ENCODE measurements at regions not wholly inside any gene's neighbourhood (a gene's known extent, or its start where the extent isn't known, plus 50 kb on each side); places are given as distances from the start of the nearest gene placed in this dataset.
"Not testable (repeated sequence)": the region's sequence is repeated elsewhere in the genome, so short reads cannot be mapped to it uniquely, and the experiment has no call there.

- no peak for DNase-seq (ENCODE audit: low read depth in 2 of 2)
Measured at GRCh38 chr2:123606631-123607030, 418.5 kb upstream of the CNTNAP5 start.

GRCh38 chr2:123609077-123609476 lies 416.0 kb upstream of the CNTNAP5 start:
- DNase-seq (ENCODE audit: low read depth in 2 of 2): no peak

GRCh38 chr2:123614596-123614995 lies 410.5 kb upstream of the CNTNAP5 start:
- DNase-seq (ENCODE audit: low read depth in 2 of 2): no peak

GRCh38 chr2:123618642-123619041 lies 406.4 kb upstream of the CNTNAP5 start:
- not testable (repeated sequence) for DNase-seq (ENCODE audit: low read depth in 2 of 2)

- no peak for DNase-seq (ENCODE audit: low read depth in 2 of 2)
Measured at GRCh38 chr2:123624816-123625215, 400.3 kb upstream of the CNTNAP5 start.

GRCh38 chr2:123636232-123636631 lies 388.9 kb upstream of the CNTNAP5 start:
- no peak for DNase-seq (ENCODE audit: low read depth in 2 of 2)

- DNase-seq (ENCODE audit: low read depth in 2 of 2): no peak
Measured at GRCh38 chr2:123640685-123641335, 384.3 kb upstream of the CNTNAP5 start.

- no peak for DNase-seq (ENCODE audit: low read depth in 2 of 2)
Measured at GRCh38 chr2:123644053-123644452, 381.0 kb upstream of the CNTNAP5 start.

- DNase-seq (ENCODE audit: low read depth in 2 of 2): no peak
Measured at GRCh38 chr2:123648016-123648415, 377.1 kb upstream of the CNTNAP5 start.

GRCh38 chr2:123648956-123649355 lies 376.1 kb upstream of the CNTNAP5 start:
- DNase-seq (ENCODE audit: low read depth in 2 of 2): no peak

- no peak for DNase-seq (ENCODE audit: low read depth in 2 of 2)
Measured at GRCh38 chr2:123651151-123651550, 373.9 kb upstream of the CNTNAP5 start.

- no peak for DNase-seq (ENCODE audit: low read depth in 2 of 2)
Measured at GRCh38 chr2:123652320-123652719, 372.8 kb upstream of the CNTNAP5 start.

- DNase-seq (ENCODE audit: low read depth in 2 of 2): no peak
Measured at GRCh38 chr2:123656590-123656989, 368.5 kb upstream of the CNTNAP5 start.

GRCh38 chr2:123659120-123659519 lies 366.0 kb upstream of the CNTNAP5 start:
- no peak for DNase-seq (ENCODE audit: low read depth in 2 of 2)

- no peak for DNase-seq (ENCODE audit: low read depth in 2 of 2)
Measured at GRCh38 chr2:123670286-123670685, 354.8 kb upstream of the CNTNAP5 start.

GRCh38 chr2:123683797-123684196 lies 341.3 kb upstream of the CNTNAP5 start:
- DNase-seq (ENCODE audit: low read depth in 2 of 2): not testable (repeated sequence)

- DNase-seq (ENCODE audit: low read depth in 2 of 2): no peak
Measured at GRCh38 chr2:123687064-123687463, 338.0 kb upstream of the CNTNAP5 start.

GRCh38 chr2:123688231-123688940 lies 336.7 kb upstream of the CNTNAP5 start:
- no peak for DNase-seq (ENCODE audit: low read depth in 2 of 2)

- DNase-seq (ENCODE audit: low read depth in 2 of 2): no peak
Measured at GRCh38 chr2:123692121-123692520, 333.0 kb upstream of the CNTNAP5 start.

GRCh38 chr2:123693836-123694235 lies 331.3 kb upstream of the CNTNAP5 start:
- DNase-seq (ENCODE audit: low read depth in 2 of 2): no peak

- no peak for DNase-seq (ENCODE audit: low read depth in 2 of 2)
Measured at GRCh38 chr2:123695426-123695825, 329.7 kb upstream of the CNTNAP5 start.

- DNase-seq (ENCODE audit: low read depth in 2 of 2): no peak
Measured at GRCh38 chr2:123696021-123696420, 329.1 kb upstream of the CNTNAP5 start.

- DNase-seq (ENCODE audit: low read depth in 2 of 2): no peak
Measured at GRCh38 chr2:123696799-123697410, 328.2 kb upstream of the CNTNAP5 start.
